ENCODE measurements at regions not wholly inside any gene's neighbourhood (a gene's known extent, or its start where the extent isn't known, plus 50 kb on each side); places are given as distances from the start of the nearest gene placed in this dataset.

DNA sequence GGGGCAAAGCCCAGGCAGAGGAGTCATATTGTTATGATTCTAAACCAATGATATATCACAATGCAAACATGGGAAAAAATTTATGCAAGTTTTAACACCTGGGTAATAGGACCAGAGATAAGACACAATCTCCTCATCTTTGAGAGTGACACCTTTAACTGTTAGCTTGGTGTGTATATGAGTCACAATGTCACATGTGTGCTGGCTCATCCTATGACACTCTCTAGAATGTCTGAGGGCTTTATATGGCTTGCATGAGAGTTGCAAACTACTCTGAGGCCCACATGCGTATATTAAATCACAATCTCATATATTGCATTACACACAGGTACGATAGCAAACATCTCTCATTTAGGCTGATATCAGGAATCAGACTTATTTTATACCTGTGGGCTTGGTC, 1055.4 kb upstream of the AMELY start:
- Histone ChIP-seq H3K9me2 (ENCODE audit: insufficient read depth, low read length) (no peaks in the 10 kb centered on the region), H3K36me3 (ENCODE audit: insufficient read depth, low read length) (no peaks in the 10 kb centered on the region), H3K27ac (ENCODE audit: low read depth, low read length, poor library complexity, severe bottlenecking) (no peak overlapping the region), H3K79me2 (ENCODE audit: insufficient read depth, low read depth, low read length) (no peaks in the 10 kb centered on the region), H4K20me1 (ENCODE audit: insufficient read depth, low read length) (no peaks in the 10 kb centered on the region), H3K4me2 (ENCODE audit: low read length) (no peak overlapping the region), H3K9me3 (ENCODE audit: low read length) (no peaks in the 10 kb centered on the region), H3K4me1 (ENCODE audit: insufficient read depth, low read length, poor library complexity, severe bottlenecking) (no peaks in the 10 kb centered on the region), H3K4me3 (ENCODE audit: low read depth, low read length, poor library complexity, severe bottlenecking) (no peak overlapping the region), H2AFZ (ENCODE audit: low read length) (no peak overlapping the region)
- no peak for TF ChIP-seq EZH2phosphoT487 (IDR thresholded peaks at IDR 0.05; ENCODE audit: borderline replicate concordance, low read depth, low read length)
- TF ChIP-seq, protein P1, sequence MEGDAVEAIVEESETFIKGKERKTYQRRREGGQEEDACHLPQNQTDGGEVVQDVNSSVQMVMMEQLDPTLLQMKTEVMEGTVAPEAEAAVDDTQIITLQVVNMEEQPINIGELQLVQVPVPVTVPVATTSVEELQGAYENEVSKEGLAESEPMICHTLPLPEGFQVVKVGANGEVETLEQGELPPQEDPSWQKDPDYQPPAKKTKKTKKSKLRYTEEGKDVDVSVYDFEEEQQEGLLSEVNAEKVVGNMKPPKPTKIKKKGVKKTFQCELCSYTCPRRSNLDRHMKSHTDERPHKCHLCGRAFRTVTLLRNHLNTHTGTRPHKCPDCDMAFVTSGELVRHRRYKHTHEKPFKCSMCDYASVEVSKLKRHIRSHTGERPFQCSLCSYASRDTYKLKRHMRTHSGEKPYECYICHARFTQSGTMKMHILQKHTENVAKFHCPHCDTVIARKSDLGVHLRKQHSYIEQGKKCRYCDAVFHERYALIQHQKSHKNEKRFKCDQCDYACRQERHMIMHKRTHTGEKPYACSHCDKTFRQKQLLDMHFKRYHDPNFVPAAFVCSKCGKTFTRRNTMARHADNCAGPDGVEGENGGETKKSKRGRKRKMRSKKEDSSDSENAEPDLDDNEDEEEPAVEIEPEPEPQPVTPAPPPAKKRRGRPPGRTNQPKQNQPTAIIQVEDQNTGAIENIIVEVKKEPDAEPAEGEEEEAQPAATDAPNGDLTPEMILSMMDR (conservative IDR thresholded peaks at IDR 0.05; ENCODE audit: low read length): no peak
- POLR2A ChIA-PET: no interaction called here
- BruUV-seq (replicated peaks): no TSS peak
- intact Hi-C loops (cut with micrococcal nuclease; ENCODE audit: unreplicated experiment): no loop called here
- DNase-seq (ENCODE audit: low spot score): no peak
- CTCF ChIA-PET (ENCODE audit: unreplicated experiment): no interaction called here

DNA sequence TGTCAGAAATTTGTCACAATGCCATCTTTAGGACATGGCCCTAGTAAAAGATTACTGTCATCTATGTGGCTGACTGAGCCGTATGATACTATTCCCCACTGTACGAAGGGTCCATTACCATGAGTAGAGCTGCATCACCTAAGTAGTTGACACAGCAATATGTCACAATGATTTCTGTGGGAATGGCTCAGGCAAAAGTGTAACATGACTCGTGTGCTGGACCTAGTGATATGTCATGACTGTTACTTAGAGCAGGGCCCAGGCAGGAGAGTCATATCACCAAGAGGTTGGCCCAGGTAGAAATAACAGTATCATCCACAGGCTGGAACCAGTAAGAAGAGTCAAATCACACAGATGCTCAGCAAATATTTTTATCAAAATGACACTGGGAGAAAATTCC, 1051.8 kb upstream of the AMELY start:
- no peaks in the 10 kb centered on the region for H3K9me3 ChIP-seq (ENCODE audit: low read length)
- no peaks in the 10 kb centered on the region for H3K79me2 ChIP-seq (ENCODE audit: insufficient read depth, low read depth, low read length)
- no peaks in the 10 kb centered on the region for H3K4me1 ChIP-seq (ENCODE audit: insufficient read depth, low read length, poor library complexity, severe bottlenecking)
- H4K20me1 ChIP-seq (ENCODE audit: insufficient read depth, low read length): no peaks in the 10 kb centered on the region
- ChIA-PET POLR2A (no interaction called here), CTCF (ENCODE audit: unreplicated experiment) (no interaction called here)
- no peak overlapping the region for H3K4me3 ChIP-seq (ENCODE audit: low read depth, low read length, poor library complexity, severe bottlenecking)
- intact Hi-C loops (cut with micrococcal nuclease; ENCODE audit: unreplicated experiment): no loop called here
- TF ChIP-seq EZH2phosphoT487 (IDR thresholded peaks at IDR 0.05; ENCODE audit: borderline replicate concordance, low read depth, low read length): no peak
- TF ChIP-seq, protein P1 (conservative IDR thresholded peaks at IDR 0.05; ENCODE audit: low read length): no peak
- H3K9me2 ChIP-seq (ENCODE audit: insufficient read depth, low read length): no peaks in the 10 kb centered on the region
- H3K36me3 ChIP-seq (ENCODE audit: insufficient read depth, low read length): no peaks in the 10 kb centered on the region
- no peak overlapping the region for H3K27ac ChIP-seq (ENCODE audit: low read depth, low read length, poor library complexity, severe bottlenecking)
- no peak overlapping the region for H3K4me2 ChIP-seq (ENCODE audit: low read length)
- no TSS peak for BruUV-seq (replicated peaks)
- H2AFZ ChIP-seq (ENCODE audit: low read length): no peak overlapping the region
- DNase-seq (ENCODE audit: low spot score): no peak

DNA sequence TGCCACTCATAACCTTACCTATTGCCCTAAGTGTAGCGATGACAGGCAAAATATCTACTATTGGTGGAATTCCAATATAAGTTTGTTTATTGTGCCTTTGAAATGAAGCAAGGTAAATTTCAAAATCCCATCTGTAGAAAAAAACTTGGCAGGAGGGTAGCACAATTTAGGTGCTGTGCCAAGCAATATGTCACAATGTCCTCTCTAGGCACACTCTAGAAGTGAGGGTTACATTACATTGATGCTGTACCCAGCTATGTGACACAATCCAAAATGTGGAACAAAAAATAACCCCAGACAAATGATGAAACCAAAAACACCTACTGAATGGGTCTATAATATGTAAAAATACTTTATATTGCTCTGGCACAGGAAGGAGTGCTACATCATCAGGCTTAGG, 1050.8 kb upstream of the AMELY start:
- no TSS peak for BruUV-seq (replicated peaks)
- intact Hi-C loops (cut with micrococcal nuclease; ENCODE audit: unreplicated experiment): no loop called here
- H3K79me2 ChIP-seq (ENCODE audit: insufficient read depth, low read depth, low read length): no peaks in the 10 kb centered on the region

More for the DNA sequence above, 1050.8 kb upstream of the AMELY start:
- no peak overlapping the region for H3K27ac ChIP-seq (ENCODE audit: low read depth, low read length, poor library complexity, severe bottlenecking)
- no peaks in the 10 kb centered on the region for H3K4me1 ChIP-seq (ENCODE audit: insufficient read depth, low read length, poor library complexity, severe bottlenecking)
- no peak overlapping the region for H3K4me3 ChIP-seq (ENCODE audit: low read depth, low read length, poor library complexity, severe bottlenecking)
- no peak for DNase-seq (ENCODE audit: low spot score)
- H3K4me2 ChIP-seq (ENCODE audit: low read length): no peak overlapping the region
- no peaks in the 10 kb centered on the region for H4K20me1 ChIP-seq (ENCODE audit: insufficient read depth, low read length)
- TF ChIP-seq, protein P1 (conservative IDR thresholded peaks at IDR 0.05; ENCODE audit: low read length): no peak
- TF ChIP-seq EZH2phosphoT487 (IDR thresholded peaks at IDR 0.05; ENCODE audit: borderline replicate concordance, low read depth, low read length): no peak
- no peaks in the 10 kb centered on the region for H3K9me3 ChIP-seq (ENCODE audit: low read length)
- POLR2A ChIA-PET: no interaction called here
- no peaks in the 10 kb centered on the region for H3K9me2 ChIP-seq (ENCODE audit: insufficient read depth, low read length)
- CTCF ChIA-PET (ENCODE audit: unreplicated experiment): no interaction called here
- H3K36me3 ChIP-seq (ENCODE audit: insufficient read depth, low read length): no peaks in the 10 kb centered on the region
- no peak overlapping the region for H2AFZ ChIP-seq (ENCODE audit: low read length)

All from OCI-LY7 (cell line).